Right atrium auricular region (tissue), 2 donors: ENCODE measurements at regions not wholly inside any gene's neighbourhood (a gene's known extent, or its start where the extent isn't known, plus 50 kb on each side); places are given as distances from the start of the nearest gene placed in this dataset.

Source experiments
- DNase-seq: peaks from one replicate; pipeline ENCODE4 v3.0.0-alpha.2; 2019; ENCODE audit warnings: low spot score
- H3K27ac ChIP-seq, 2 donors: fragments of 200-600 bp; sonication (generic); 1 replicate in 1 of 2; 2 replicates in 1 of 2; pipeline ENCODE4 v1.5.1; 2016 to 2019
- H3K27me3 ChIP-seq, 2 donors: fragments of 200-600 bp; sonication (generic); one replicate each; pipeline versions ENCODE4 v1.5.1 to v1.6.0; 2017 to 2019
- H3K36me3 ChIP-seq: fragments of 200-600 bp; sonication (generic); one replicate; pipeline ENCODE4 v1.5.1; 2016
- H3K4me1 ChIP-seq, 2 donors: fragments of 200-600 bp; sonication (generic); one replicate each; pipeline versions ENCODE4 v1.5.1 to v1.6.0; 2017 to 2019
- H3K4me3 ChIP-seq, 2 donors: fragments of 200-600 bp; sonication (generic); 1 replicate in 1 of 2; 2 replicates in 1 of 2; pipeline ENCODE4 v1.5.1; 2017 to 2019; ENCODE audit warnings: mild to moderate bottlenecking in 1 of 2, moderate library complexity in 1 of 2
- H3K9me3 ChIP-seq, 2 donors: fragments of 200-600 bp; sonication (generic); one replicate each; pipeline ENCODE4 v1.5.1; 2019
- TF ChIP-seq, protein P1 (sequence below), 2 donors: fragments of 200-600 bp; sonication (generic); IDR thresholded peaks; one replicate each; pipeline ENCODE4 v1.5.1; 2019; ENCODE audit warnings: antibody characterized with exemption in 2 of 2

GRCh38 chr14:75363570-75364227 lies 64.1 kb upstream of the JDP2 start:
- Histone ChIP-seq H3K9me3 (no peaks in the 10 kb centered on the region), H3K4me3 (no peak overlapping the region), H3K36me3 (no peaks in the 10 kb centered on the region), H3K27ac (no peak overlapping the region), H3K4me1 (peaks cover 0 to 5% of the 10 kb centered on the region in 2 donors), H3K27me3 (no peaks in the 10 kb centered on the region)
- DNase-seq: no peak
- TF ChIP-seq, protein P1, sequence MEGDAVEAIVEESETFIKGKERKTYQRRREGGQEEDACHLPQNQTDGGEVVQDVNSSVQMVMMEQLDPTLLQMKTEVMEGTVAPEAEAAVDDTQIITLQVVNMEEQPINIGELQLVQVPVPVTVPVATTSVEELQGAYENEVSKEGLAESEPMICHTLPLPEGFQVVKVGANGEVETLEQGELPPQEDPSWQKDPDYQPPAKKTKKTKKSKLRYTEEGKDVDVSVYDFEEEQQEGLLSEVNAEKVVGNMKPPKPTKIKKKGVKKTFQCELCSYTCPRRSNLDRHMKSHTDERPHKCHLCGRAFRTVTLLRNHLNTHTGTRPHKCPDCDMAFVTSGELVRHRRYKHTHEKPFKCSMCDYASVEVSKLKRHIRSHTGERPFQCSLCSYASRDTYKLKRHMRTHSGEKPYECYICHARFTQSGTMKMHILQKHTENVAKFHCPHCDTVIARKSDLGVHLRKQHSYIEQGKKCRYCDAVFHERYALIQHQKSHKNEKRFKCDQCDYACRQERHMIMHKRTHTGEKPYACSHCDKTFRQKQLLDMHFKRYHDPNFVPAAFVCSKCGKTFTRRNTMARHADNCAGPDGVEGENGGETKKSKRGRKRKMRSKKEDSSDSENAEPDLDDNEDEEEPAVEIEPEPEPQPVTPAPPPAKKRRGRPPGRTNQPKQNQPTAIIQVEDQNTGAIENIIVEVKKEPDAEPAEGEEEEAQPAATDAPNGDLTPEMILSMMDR (IDR thresholded peaks at IDR 0.05): no peak

DNA sequence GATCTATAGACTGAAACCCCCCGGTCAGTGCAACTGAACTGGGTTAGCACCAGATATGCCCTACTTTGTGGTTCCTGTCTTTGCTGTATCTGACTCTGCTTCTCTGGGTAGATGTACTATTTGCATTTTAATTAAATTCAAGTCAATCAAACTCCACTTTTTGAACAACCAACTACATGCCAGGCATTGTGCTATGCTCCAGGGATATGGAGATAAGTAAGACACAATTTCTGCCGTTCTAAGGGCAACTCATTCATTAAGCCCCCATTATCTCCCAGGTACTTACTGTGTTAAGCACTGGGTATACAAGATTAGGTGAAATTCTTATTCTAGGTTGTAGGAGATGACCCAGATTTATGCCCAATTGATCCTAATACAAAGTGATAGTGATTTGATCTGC lies 62.7 kb upstream of the JDP2 start:
- TF ChIP-seq, protein P1 (IDR thresholded peaks at IDR 0.05): no peak
- Histone ChIP-seq H3K9me3 (no peaks in the 10 kb centered on the region), H3K36me3 (no peaks in the 10 kb centered on the region), H3K27me3 (no peaks in the 10 kb centered on the region), H3K4me1 (peaks cover 0 to 5% of the 10 kb centered on the region in 2 donors), H3K27ac (no peak overlapping the region), H3K4me3 (no peak overlapping the region)
- DNase-seq: no peak

- Histone ChIP-seq H3K4me1 (peaks cover 0 to 2% of the 10 kb centered on the region in 2 donors), H3K27me3 (no peaks in the 10 kb centered on the region), H3K27ac (no peak overlapping the region), H3K9me3 (no peaks in the 10 kb centered on the region), H3K4me3 (no peak overlapping the region), H3K36me3 (no peaks in the 10 kb centered on the region)
- DNase-seq: no peak
- TF ChIP-seq, protein P1 (IDR thresholded peaks at IDR 0.05): no peak
These were observed 60.9 kb upstream of the JDP2 start for GRCh38 chr14:75366963-75367362.

- Histone ChIP-seq H3K27ac (no peak overlapping the region), H3K4me1 (peaks cover 0 to 9% of the 10 kb centered on the region in 2 donors), H3K27me3 (no peaks in the 10 kb centered on the region), H3K36me3 (no peaks in the 10 kb centered on the region), H3K4me3 (no peak overlapping the region), H3K9me3 (no peaks in the 10 kb centered on the region)
- TF ChIP-seq, protein P1 (IDR thresholded peaks at IDR 0.05): no peak
- no peak for DNase-seq
These were observed 59.5 kb upstream of the JDP2 start for GRCh38 chr14:75368333-75368732.

GRCh38 chr14:75369506-75369905 lies 58.3 kb upstream of the JDP2 start:
- Histone ChIP-seq H3K4me1 (peaks cover 0 to 9% of the 10 kb centered on the region in 2 donors), H3K36me3 (no peaks in the 10 kb centered on the region), H3K9me3 (no peaks in the 10 kb centered on the region), H3K4me3 (no peak overlapping the region), H3K27me3 (no peaks in the 10 kb centered on the region), H3K27ac (no peak overlapping the region)
- DNase-seq: no peak
- TF ChIP-seq, protein P1 (IDR thresholded peaks at IDR 0.05): no peak
